ENCODE measurements at regions not wholly inside any gene's neighbourhood (a gene's known extent, or its start where the extent isn't known, plus 50 kb on each side); places are given as distances from the start of the nearest gene placed in this dataset.

DNA sequence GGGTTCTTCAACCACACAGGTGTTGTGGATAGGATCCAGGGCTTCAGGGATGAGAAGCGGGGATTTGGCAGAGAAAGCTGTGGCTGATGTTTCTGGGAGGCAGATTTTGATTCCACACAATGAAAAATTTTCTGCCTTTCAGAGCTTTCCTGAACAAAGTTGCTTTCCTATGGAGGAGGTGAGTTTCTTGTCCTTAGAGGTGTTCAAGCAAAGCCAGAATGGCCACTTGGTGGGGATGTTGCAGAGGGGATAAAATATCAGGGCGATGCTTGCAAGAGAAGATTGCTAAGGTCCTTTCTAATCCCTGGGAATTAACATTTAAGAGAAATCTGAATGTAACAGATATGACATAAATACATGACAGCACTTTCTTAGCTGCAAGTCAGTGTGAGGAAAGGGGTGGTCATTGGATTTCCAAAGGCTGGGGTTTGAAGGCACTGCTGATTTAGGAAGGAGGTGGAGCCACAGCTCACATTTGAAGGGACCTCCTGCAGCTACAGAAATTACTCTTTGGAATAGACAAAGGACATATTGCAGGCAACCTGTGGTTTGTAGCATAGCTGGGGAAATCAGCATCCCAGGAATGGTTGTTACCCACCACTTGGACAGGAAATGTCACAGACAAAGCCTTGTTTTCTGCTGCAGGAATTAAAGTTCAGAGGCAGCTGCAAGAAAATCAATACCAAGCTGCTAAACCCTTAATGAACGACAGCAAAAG is 271.1 kb upstream of the CHD6 start:
- in situ Hi-C loops (cut with HindIII; ENCODE audit: low sequenced_read_pairs): loop anchor here (5.0 to 10.0 kb wide), 2 partner anchors 37 to 516 kb away; no protein-coding TSS in a partner anchor

DNA sequence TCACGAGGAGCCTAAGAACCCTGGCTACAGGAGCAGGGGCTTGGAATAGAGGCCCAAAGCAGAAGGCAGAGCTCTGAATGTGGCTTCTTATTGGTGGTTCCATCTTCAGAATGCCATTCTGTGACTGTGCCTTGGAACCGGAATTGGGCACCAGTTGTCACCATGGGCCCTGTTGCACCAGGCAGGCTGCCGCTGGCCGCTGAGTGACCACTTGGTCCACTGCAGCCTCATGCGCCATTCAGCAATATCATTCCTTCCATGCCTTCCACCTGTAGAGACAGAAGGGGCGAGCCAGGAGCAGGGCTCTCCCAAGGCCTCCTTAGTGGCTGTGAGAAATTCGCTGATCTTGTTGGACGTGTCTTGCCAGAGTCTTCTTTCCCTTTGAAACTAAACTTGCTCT is 270.3 kb upstream of the CHD6 start:
- in situ Hi-C loops (cut with HindIII; ENCODE audit: low sequenced_read_pairs): loop anchor here (5.0 to 10.0 kb wide), 2 partner anchors 36 to 516 kb away; no protein-coding TSS in a partner anchor

DNA sequence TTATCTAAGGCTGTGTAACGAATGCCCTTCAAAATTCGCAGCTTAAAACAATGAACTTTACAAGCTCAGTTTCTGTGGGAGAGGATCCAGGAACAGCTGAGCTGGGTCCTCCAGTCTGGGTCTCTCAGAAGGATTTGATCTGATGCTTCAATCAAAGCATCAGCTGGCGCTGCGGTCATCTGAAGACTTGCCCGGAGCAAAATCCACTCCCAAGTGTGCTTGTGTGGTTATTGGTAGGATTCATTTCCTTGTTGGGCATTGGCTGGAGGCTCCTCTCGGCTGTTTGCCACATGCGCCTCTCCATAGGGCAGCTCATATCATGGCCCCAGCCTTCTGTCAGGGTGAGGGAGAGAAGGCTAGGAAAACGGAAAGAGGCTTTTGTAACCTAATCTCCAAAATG is 269.3 kb upstream of the CHD6 start:
- in situ Hi-C loops (cut with HindIII; ENCODE audit: low sequenced_read_pairs): loop anchor here (5.0 to 10.0 kb wide), 2 partner anchors 35 to 517 kb away; no protein-coding TSS in a partner anchor

DNA sequence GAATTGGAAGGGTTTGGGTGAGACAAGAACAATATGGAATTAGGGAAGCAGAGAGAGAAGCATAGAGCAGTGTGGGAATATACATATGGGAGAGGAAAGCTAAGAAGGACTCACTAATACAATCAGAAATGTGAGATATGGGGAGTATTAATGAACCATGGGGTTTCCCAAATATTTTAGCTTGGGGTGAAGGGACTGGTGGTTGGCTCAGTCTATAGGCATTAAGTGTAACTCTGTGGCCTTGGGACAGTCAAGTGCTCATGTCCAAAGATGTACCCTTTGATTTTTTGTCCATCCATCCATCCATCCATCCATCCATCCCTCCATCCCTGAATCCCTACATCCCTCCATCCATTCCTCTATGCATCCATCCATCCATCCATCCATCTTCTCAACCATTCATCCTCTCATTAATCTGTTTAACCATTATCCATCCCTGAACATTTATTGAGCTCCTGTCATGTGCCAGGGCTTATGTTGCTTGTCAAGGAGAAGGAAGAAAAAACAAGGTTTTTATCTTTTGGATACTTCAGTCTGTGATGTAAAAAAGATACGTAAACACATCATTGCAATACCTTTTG is 263.4 kb upstream of the CHD6 start:
- in situ Hi-C loops (cut with HindIII; ENCODE audit: low sequenced_read_pairs): loop anchor here (10.0 kb wide), 1 partner anchor 523 kb away; no protein-coding TSS in a partner anchor

DNA sequence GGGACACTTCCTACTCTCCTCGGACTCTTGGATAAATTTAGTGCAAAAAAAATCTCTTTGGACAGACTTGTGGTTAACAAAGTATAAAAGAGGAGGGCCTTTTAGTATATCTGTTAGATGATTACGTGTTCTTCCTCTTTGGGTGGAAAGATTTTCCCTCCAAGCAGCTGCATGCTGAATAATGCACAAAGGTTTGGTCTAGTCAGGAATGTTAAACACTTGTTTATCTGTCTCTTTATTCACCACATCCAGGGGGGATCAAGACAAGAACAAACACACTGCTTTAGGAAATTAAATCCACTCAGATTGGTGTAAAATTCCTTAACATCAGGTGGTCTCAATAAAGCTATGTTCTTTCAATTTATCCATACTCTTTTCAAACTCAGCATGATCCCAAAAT is 260.9 kb upstream of the CHD6 start:
- in situ Hi-C loops (cut with HindIII; ENCODE audit: low sequenced_read_pairs): no loop called here

DNA sequence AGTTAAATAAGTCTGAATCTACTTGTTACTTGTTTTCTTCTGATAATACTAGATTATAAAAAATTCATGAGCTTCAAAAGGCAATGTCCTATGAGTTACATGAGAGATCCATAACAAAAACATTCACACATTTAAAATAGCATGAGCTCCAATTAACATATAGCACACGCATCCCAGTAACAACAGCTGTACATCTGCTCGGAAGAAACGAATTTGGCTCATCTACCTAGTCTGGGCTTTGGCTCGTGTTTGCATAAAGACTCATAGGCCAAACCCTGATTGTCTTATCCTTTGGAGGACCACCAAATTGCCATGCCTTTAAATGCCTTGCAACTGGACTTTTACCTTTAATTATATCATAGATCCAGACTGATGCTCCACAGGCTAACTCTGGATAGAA is 259.7 kb upstream of the CHD6 start:
- in situ Hi-C loops (cut with HindIII; ENCODE audit: low sequenced_read_pairs): no loop called here

DNA sequence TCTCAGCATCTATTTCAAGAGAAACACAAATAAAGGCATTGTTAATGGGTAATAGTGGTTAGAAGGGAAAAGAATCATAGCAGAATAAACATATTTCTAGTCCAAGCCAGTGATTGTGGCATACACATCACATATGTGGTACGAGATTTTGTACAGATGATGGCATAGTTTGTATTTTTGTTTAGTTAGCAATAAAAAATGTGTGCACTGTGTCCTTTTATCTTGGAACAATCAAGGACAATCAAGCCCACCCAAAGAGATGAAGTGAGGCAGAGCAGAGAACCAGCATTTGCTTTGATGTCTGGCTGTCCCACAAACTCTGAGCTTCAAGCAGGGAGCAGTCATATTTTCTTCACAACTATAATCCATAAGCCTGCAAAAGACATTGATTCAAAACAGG is 256.5 kb upstream of the CHD6 start:
- in situ Hi-C loops (cut with HindIII; ENCODE audit: low sequenced_read_pairs): no loop called here

DNA sequence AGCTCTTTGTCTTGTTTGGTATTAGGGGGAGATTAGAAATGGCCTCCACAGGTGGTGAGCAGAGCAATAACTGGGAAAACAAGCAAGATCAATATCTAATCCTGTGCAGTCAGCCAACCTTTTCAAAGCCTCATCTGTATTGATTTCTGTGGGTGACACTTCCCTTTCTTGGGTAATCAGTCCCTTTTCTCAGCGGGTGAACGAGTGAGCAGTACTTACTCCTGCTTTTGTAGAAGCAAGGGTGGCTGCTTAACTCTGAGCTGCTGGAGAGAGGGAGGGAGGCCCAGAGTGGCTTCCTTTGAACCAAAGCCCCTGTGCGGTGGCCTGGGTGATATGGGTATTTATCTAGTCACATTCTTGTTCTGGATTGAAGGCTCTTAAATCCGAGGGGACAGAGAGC is 254.8 kb upstream of the CHD6 start:
- in situ Hi-C loops (cut with HindIII; ENCODE audit: low sequenced_read_pairs): no loop called here

DNA sequence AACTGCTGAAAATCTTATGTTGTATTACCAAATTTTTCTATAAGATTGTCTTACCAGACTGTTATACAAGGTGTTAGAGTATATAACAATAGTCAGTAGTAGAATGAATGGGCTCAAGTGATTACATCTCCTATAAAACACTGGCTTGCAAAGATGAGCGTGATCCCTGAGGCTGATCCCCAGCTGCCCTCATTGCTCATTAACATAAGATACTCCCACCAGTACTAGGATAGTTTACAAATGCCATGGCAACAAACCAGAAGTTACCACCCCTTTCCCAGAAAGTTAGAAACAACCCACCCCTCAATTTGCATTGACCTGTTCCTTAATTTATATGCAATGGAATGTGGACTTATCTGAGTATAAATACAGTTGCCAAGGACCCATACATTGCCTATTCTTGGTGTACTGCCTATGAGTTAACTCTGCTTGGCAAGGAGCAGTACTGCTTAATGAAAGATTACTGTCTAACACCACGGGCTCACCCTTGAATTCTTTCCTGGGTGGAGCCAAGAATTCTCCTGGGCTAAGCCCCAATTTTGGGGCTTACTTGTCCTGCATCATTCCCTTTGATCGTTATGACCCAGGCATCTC is 252.8 kb upstream of the CHD6 start:
- in situ Hi-C loops (cut with HindIII; ENCODE audit: low sequenced_read_pairs): no loop called here

DNA sequence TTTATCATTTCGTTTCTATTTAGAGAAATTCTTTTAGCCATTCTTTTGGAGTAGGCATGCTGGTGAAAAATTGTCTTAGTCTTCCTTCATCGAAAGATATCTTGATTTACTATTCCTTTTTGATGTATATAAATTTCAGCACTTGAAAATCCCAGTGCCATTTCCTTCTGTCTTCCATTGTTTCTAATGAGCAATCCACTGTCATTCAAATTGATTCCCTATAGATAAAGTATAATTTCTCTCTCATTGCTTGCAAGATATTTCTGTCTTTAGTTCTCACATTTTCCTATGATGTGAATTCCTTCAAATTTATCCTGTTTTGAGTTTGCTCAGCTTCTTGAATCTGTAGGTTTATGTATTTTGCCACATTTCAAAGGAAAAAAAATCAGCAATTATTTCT is 251.1 kb upstream of the CHD6 start:
- in situ Hi-C loops (cut with HindIII; ENCODE audit: low sequenced_read_pairs): no loop called here

DNA sequence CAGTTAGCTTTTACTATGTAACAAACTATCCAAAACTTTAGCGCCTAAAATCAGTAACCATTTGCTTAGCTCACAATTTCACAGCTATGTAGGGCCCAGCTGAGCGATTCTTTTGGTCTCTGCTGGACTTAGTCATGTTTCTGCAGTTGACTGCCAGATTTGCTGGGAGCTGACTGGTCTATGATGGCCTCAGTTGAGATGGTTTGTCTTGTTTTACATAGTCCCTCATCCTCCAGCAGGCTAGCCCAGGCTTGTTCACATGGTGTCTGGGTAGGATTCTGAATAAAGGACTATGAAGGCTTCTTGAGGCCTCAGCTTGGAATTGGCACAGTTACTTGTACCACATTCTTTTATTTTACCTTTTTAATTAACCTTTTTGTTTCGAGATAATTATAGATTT is 247.8 kb upstream of the CHD6 start:
- in situ Hi-C loops (cut with HindIII; ENCODE audit: low sequenced_read_pairs): no loop called here

DNA sequence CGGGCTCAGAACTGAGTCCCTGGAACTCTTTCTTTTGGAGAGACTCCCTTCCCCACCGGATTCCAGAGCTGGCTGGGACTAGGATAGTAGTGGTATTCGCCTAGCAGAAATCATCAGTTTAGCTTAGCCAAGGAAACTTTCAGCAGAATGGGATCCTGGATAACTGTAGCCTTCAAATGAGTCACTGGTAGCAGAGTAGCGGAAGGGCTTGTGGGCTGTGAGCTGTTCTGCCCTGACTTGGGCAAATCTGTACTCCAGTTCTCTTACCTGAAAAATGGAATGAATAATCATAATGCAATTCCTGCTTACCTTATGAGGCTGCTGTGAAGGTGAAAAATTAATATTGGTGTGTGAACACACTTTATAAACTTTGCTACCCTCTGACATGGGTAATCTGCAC is 244.3 kb upstream of the CHD6 start:
- in situ Hi-C loops (cut with HindIII; ENCODE audit: low sequenced_read_pairs): no loop called here

DNA sequence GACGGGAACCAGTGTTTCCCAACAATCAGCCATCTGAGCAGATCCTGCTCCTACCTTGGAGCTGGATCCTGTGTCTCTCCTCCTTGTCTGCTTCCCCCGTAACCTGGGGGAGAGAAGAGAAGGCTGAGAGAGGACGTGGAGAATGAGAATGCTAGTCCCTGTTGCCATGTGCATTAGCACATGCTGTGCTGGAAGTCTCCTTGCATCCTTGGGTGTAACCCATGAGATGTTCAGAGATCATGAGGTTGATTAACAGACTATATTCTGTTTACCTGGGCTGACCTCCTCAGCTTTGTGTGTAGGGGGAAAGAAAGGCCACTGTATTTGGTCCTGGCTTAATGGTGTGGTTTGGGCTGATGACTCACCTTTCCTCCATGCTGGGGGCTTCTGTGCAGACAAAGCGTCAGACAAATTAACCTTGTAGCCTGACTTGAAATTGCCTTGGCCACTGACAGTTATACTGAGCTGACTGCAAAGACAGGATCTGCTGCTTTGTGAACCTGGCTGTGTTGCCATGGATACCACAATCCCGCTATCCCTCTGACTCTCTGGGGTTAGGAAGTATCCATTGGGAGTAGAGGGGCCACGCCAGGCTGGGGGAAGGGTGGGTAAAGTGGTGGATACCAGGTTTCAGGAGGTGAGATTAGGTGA is 243.7 kb upstream of the CHD6 start:
- in situ Hi-C loops (cut with HindIII; ENCODE audit: low sequenced_read_pairs): no loop called here

DNA sequence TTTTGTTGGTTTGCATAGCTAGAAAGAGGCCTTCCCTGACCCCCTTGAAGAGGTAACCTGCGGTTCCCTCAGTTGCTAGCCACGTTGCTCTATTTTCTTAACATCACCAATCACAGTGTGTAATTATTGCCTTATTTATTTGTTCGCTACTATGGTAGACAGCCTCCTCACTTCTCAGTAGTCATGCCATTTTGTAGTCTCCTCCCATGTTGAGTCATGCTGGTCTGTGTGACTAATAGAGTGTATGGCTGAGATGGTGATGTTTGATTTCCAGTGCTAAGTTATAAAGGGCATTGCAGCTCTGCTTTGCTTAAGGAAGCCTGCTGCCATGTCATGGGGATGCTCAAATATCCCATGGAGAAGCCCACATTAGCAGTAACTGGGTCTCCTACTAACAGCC is 236.6 kb upstream of the CHD6 start:
- in situ Hi-C loops (cut with HindIII; ENCODE audit: low sequenced_read_pairs): loop anchor here (5.0 kb wide), 1 partner anchor 33 kb away; no protein-coding TSS in a partner anchor

DNA sequence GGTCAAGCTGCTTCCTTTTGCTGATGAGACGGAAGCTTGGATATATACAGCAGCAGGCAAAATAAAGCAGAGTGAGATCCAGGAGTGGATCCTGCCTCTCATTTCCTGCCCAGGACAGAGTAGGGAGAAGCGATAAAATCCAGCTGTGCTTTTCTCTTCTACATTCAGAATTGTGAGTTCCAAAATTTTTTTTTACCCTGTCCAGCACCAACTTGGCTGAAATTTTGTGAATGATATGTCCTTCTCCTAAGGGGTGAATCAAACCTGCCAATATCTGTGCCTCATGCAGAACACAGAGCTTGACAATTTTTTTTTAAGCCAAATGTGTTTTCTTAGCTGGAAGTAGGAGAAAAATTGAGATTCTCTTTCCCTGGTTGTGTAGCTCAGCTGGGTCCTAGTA is 235.6 kb upstream of the CHD6 start:
- in situ Hi-C loops (cut with HindIII; ENCODE audit: low sequenced_read_pairs): loop anchor here (5.0 kb wide), 1 partner anchor 33 kb away; no protein-coding TSS in a partner anchor

DNA sequence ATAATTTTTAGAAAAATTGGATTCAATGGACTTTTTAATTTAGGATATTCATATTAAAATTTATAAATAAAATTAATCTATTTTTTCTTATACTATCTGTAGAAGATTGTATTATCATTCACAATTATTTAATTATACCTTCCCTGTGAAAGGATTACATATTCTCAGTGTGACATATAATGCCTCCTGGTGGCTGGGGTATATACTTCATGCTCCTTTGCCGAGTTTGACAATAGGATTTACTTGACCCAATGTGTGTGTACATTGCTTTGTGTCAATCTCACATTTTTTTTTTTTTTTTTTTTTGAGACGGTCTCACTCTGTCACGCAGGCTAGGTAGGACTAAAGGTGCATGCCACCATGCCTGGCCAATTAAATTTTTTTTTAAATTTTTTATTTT is 230.0 kb upstream of the CHD6 start:
- in situ Hi-C loops (cut with HindIII; ENCODE audit: low sequenced_read_pairs): no loop called here

DNA sequence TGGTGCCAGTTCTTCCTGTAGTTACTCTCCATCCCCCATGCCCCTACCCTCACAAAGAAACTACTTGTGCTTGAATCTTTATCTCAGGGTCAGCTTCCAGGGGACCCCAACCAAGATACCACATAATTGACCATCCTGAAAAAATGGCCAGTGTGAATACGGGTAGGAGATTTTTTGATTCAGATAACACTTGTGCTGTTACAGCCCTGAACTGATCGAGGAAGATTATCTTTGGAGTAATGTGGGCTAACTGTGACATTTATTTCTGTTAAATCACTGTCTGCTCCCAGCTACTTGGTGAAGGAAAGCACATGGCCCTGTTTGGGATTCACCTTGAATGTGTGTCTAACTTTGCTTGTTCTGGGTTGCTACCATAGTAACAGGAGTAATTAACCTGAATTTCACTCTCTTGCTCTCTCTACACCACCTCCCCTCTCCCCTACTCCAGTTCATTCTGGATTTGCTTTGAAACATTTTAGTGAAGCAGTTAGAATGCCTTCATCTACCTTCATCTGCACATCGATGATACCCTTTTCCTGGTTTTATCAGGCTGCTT is 219.6 kb upstream of the CHD6 start:
- in situ Hi-C loops (cut with HindIII; ENCODE audit: low sequenced_read_pairs): no loop called here

DNA sequence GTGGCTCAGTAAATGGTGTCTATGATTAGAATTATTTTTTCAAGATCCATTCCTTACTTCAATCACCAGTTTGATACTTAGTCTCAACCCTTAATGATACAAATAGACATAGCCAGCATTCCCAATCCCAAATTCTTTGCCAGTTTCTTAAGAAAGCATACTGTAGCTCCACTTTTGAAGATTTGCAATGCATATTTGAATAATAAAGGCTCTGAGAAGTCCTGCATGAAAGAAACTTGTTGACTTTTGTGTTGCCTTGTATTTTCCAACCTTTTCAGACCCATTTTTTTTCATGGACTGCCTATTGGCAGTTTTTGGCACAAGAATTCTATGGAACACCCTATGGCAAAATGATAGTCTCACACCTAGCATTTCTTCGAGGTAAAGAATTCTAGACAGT is 215.6 kb upstream of the CHD6 start:
- in situ Hi-C loops (cut with HindIII; ENCODE audit: low sequenced_read_pairs): no loop called here

DNA sequence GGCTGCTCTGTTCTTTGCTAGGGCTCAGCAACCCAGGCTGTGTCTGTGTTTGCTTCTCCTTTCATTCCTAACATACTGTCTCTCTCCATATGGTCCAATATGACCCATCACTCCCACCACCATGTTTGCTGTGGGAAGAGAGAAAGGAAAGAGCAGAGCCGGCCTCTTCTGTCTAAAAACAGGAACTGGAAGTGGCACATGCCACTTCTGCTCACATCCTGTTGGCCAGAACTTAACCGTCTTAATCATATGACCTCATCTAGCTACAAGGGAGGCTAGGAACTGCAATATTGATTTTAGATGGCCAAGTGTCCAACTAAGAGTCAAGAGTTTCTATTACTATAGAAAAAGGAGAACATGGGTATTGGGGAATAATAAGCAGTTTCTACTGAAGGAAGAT is 212.5 kb upstream of the CHD6 start:
- in situ Hi-C loops (cut with HindIII; ENCODE audit: low sequenced_read_pairs): no loop called here

DNA sequence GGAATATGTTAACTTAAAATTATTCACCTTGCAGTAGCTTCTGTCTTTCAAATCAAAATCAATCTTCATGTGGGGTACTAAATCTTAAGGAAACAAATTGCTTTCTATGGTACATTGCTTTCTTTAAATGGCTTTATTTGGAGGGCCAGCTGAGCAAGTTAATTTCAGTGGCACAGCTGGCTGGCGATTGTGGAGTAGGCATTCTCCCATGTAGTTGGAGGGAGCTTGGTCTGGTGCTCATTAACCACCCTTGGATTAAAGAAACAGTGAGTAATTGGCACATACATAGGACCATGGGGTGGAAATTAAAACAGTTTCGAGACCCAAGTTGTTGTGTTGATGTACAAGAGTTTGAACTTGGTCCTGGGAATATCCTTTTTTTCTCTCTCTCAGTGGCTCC is 201.3 kb upstream of the CHD6 start:
- in situ Hi-C loops (cut with HindIII; ENCODE audit: low sequenced_read_pairs): no loop called here

DNA sequence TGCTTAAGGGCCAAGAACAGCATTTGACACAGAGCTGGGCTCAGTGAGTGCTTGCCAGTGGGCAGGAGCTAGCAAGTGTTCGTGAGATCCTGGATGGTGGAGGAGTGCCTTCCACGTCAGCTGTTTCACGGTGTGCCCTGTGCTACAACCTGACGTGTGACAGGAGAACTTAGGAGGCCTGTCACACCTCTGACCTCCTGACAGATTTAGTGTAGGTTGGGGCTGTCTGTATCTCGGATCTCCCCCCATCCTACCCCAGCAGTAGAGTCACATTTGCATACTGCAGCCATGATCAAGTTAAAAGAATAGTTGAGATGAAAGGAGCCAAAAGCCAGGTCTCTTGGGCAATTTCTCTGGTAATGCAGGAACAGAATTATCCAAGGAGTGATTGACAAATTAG is 200.8 kb upstream of the CHD6 start:
- in situ Hi-C loops (cut with HindIII; ENCODE audit: low sequenced_read_pairs): no loop called here
